Adrenal gland (tissue), 5 donors: ENCODE measurements at regions not wholly inside any gene's neighbourhood (a gene's known extent, or its start where the extent isn't known, plus 50 kb on each side); places are given as distances from the start of the nearest gene placed in this dataset.

Experiments used
- CTCF ChIP-seq, 6 experiments: fragments of 450-650 bp in 4 of 6; fragments of 200-600 bp in 2 of 6; sonication (generic) in 1 of 6; IDR thresholded peaks; 1 replicate in 5 of 6; 2 replicates in 1 of 6; pipeline versions ENCODE4 v1.5.1 to v1.8.0; 2016 to 2021; ENCODE audit warnings: antibody characterized with exemption in 6 of 6, mild to moderate bottlenecking in 2 of 6, moderate library complexity in 1 of 6
- POLR2A ChIP-seq, 2 donors: fragments of 450-650 bp; IDR thresholded peaks; one replicate each; pipeline ENCODE4 v1.6.1; 2017; ENCODE audit warnings: antibody characterized with exemption in 2 of 2, mild to moderate bottlenecking in 2 of 2, moderate library complexity in 1 of 2
- donor health status: DM: no; HTN: no; CAD: no.

- no peak for TF ChIP-seq CTCF (IDR thresholded peaks at IDR 0.05)
- TF ChIP-seq POLR2A (IDR thresholded peaks at IDR 0.05), result no peak
These were observed 558.9 kb downstream of the PTPRC start for GRCh38 chr1:199197695-199198094.
